Astrocyte (in vitro differentiated cells and primary cell): ENCODE measurements at regions not wholly inside any gene's neighbourhood (a gene's known extent, or its start where the extent isn't known, plus 50 kb on each side); places are given as distances from the start of the nearest gene placed in this dataset.

ENCODE experiments used
- CTCF ChIP-seq: IDR thresholded peaks from 2 replicates; pipeline ENCODE4 v1.5.1; 2011; ENCODE audit warnings: low read depth, mild to moderate bottlenecking, inconsistent platforms, low read length, moderate library complexity; ENCODE audit not compliant: insufficient read depth
- EZH2 ChIP-seq: IDR thresholded peaks from 2 replicates; pipeline ENCODE4 v1.6.1; 2012; ENCODE audit warnings: mild to moderate bottlenecking, low read length, inconsistent platforms; ENCODE audit not compliant: insufficient read depth

- TF ChIP-seq CTCF (no peak), EZH2 (no peak)
Observed at GRCh38 chr4:116005037-116005805, 891.8 kb upstream of the NDST4 start.
